Cardiac muscle cell (in vitro differentiated cells and primary cell): ENCODE measurements at regions not wholly inside any gene's neighbourhood (a gene's known extent, or its start where the extent isn't known, plus 50 kb on each side); places are given as distances from the start of the nearest gene placed in this dataset.

Experiments used
- DNase-seq, 2 donors: peaks; one replicate each; pipeline versions ENCODE4 v3.0.0 to v3.0.0-alpha.2; 2010 to 2017; ENCODE audit warnings: low read depth in 1 of 2, low spot score in 1 of 2
- H3K27ac ChIP-seq: fragments of 200-600 bp; sonication (generic); 2 replicates; pipeline ENCODE4 v1.5.1; 2016
- H3K27me3 ChIP-seq: fragments of 200-600 bp; sonication (generic); 2 replicates; pipeline ENCODE4 v1.6.0; 2016; ENCODE audit warnings: control low read depth
- H3K36me3 ChIP-seq: fragments of 200-600 bp; sonication (generic); 2 replicates; pipeline ENCODE4 v1.5.1; 2016; ENCODE audit warnings: control low read depth
- H3K4me1 ChIP-seq: fragments of 200-600 bp; sonication (generic); 2 replicates; pipeline ENCODE4 v1.8.1; 2017; ENCODE audit warnings: low read depth, mild to moderate bottlenecking, mixed run types
- H3K4me3 ChIP-seq: fragments of 200-600 bp; sonication (generic); 2 replicates; pipeline ENCODE4 v1.5.1; 2016; ENCODE audit warnings: mild to moderate bottlenecking
- H3K9me3 ChIP-seq: fragments of 200-600 bp; sonication (generic); 2 replicates; pipeline ENCODE4 v1.5.1; 2017; ENCODE audit warnings: low read depth, mild to moderate bottlenecking, control low read depth
- CTCF ChIP-seq: IDR thresholded peaks from 2 replicates; pipeline ENCODE4 v1.5.1; 2012; ENCODE audit warnings: low read depth, mild to moderate bottlenecking, low read length

GRCh38 chr15:39338251-39338650, 242.6 kb upstream of the THBS1 start:
- no peaks in the 10 kb centered on the region for H3K36me3 ChIP-seq
- no peak for TF ChIP-seq CTCF
- H3K4me1 ChIP-seq, result no peaks in the 10 kb centered on the region
- no peak overlapping the region for H3K4me3 ChIP-seq
- DNase-seq, result no peak
- H3K27ac ChIP-seq, result no peak overlapping the region
- H3K27me3 ChIP-seq, result no peaks in the 10 kb centered on the region
- no peaks in the 10 kb centered on the region for H3K9me3 ChIP-seq

DNA sequence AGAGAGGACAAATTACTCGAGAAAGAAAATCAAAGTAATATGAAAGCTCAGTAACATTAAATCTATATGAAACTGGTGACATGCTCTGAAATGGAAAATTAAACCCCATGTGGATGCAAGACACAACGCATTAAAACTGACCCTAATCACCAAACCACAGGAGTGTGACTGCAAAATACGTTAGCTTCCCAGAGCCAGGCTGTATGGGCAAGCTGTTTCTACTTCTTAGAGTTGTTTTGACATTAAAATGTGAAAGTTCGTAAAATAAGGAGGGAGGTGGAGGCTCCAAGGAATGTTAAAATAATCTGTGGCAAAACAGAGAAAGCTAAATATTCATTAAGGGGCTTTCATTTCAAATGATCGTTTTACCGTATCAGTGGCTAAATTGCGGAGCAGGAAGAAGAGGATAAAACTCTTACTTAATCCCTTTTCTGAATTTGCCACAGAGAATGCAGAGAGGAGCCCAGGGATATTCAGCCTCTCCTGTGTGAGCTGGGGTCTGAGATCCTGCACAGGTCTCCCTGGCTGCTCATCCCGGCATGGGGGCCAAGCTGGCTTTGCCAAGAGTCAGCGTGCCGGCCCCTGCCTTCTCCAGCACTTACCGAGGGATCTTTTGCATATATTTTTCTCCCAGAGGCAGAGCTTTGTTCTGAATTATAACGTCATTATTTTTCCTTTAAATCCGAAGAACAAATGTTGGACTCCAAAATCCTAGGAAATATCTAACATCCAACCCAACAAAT, 239.8 kb upstream of the THBS1 start:
- H3K27ac ChIP-seq, result no peak overlapping the region
- H3K4me3 ChIP-seq, result no peak overlapping the region
- H3K4me1 ChIP-seq, result no peaks in the 10 kb centered on the region
- no peaks in the 10 kb centered on the region for H3K36me3 ChIP-seq
- no peak for TF ChIP-seq CTCF
- no peaks in the 10 kb centered on the region for H3K9me3 ChIP-seq
- no peaks in the 10 kb centered on the region for H3K27me3 ChIP-seq
- no peak for DNase-seq

GRCh38 chr15:39344662-39345141, 236.2 kb upstream of the THBS1 start:
- Histone ChIP-seq H3K9me3 (no peaks in the 10 kb centered on the region), H3K4me3 (no peak overlapping the region), H3K4me1 (no peaks in the 10 kb centered on the region), H3K27me3 (no peaks in the 10 kb centered on the region), H3K36me3 (no peaks in the 10 kb centered on the region), H3K27ac (no peak overlapping the region)
- no peak for DNase-seq
- TF ChIP-seq CTCF, result no peak

GRCh38 chr15:39345176-39345575, 235.7 kb upstream of the THBS1 start:
- H3K9me3 ChIP-seq, result no peaks in the 10 kb centered on the region
- H3K27me3 ChIP-seq, result no peaks in the 10 kb centered on the region
- no peaks in the 10 kb centered on the region for H3K36me3 ChIP-seq
- no peak overlapping the region for H3K27ac ChIP-seq
- no peak for TF ChIP-seq CTCF
- no peak for DNase-seq
- no peak overlapping the region for H3K4me3 ChIP-seq
- peaks cover 4% of the 10 kb centered on the region for H3K4me1 ChIP-seq

- Histone ChIP-seq H3K27me3 (no peaks in the 10 kb centered on the region), H3K9me3 (no peaks in the 10 kb centered on the region), H3K4me3 (no peak overlapping the region), H3K4me1 (peaks cover 8% of the 10 kb centered on the region), H3K27ac (no peak overlapping the region), H3K36me3 (no peaks in the 10 kb centered on the region)
- TF ChIP-seq CTCF, result no peak
- no peak for DNase-seq
These were observed 233.4 kb upstream of the THBS1 start for GRCh38 chr15:39347453-39347852.
